Nephron progenitor cell (in vitro differentiated cells): ENCODE measurements at regions not wholly inside any gene's neighbourhood (a gene's known extent, or its start where the extent isn't known, plus 50 kb on each side); places are given as distances from the start of the nearest gene placed in this dataset.

ENCODE experiments used
- DNase-seq: peaks from one replicate; pipeline ENCODE4 v3.0.0; 2021
- H3K27ac Mint-ChIP-seq: 2 replicates; pipeline ENCODE4 v1.8.0; 2021; ENCODE audit warnings: mild to moderate bottlenecking, moderate library complexity, mixed read lengths
- H3K27me3 Mint-ChIP-seq: 2 replicates; pipeline ENCODE4 v1.8.0; 2021; ENCODE audit warnings: mild to moderate bottlenecking, low read depth, mixed read lengths; ENCODE audit not compliant: poor library complexity
- H3K36me3 Mint-ChIP-seq: 2 replicates; pipeline ENCODE4 v1.8.0; 2021; ENCODE audit warnings: low read depth, mixed read lengths
- H3K4me1 Mint-ChIP-seq: 2 replicates; pipeline ENCODE4 v1.8.0; 2021; ENCODE audit warnings: mixed read lengths
- H3K4me3 Mint-ChIP-seq: 2 replicates; pipeline ENCODE4 v1.8.0; 2021; ENCODE audit warnings: mild to moderate bottlenecking, moderate library complexity, mixed read lengths
- H3K9me3 Mint-ChIP-seq: 2 replicates; pipeline ENCODE4 v1.8.0; 2021; ENCODE audit warnings: mild to moderate bottlenecking, moderate library complexity, mixed read lengths
- TF ChIP-seq, protein P1 (sequence below): fragments of 200-600 bp; sonication (generic); IDR thresholded peaks from 2 replicates; pipeline ENCODE4 v1.5.0; 2021; ENCODE audit warnings: antibody characterized with exemption

DNA sequence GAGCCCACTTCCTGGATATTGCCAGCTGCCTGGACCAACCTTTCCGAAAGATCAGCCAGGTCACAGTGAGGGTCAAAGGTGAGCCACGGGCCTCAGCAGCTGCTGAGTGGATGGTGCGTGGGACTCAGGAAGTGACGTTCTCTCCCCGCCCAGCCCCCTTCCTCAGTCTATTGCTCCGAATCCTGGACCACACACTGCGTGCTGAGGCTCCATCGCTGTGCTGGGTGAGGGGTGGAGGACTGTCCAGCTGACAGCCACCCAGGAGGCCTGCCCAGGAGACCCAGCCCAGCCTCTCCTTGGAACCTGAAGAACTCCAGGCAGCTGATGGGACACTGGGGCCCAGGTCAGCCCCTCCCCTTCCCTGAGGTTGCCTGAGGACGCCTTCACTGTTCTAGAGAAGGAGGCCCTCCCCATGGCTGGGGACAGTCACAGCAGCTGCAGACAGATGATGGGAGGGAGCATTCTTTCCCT, 94.4 kb upstream of the CD93 start:
- Mint-ChIP-seq H3K27me3 (peaks cover 17% of the 10 kb centered on the region), H3K9me3 (peaks cover 38% of the 10 kb centered on the region), H3K27ac (peak overlapping the region; percentile 78), H3K4me1 (peaks cover 11% of the 10 kb centered on the region), H3K36me3 (no peaks in the 10 kb centered on the region), H3K4me3 (no peak overlapping the region)
- peak; percentile 37 for DNase-seq
- TF ChIP-seq, protein P1, sequence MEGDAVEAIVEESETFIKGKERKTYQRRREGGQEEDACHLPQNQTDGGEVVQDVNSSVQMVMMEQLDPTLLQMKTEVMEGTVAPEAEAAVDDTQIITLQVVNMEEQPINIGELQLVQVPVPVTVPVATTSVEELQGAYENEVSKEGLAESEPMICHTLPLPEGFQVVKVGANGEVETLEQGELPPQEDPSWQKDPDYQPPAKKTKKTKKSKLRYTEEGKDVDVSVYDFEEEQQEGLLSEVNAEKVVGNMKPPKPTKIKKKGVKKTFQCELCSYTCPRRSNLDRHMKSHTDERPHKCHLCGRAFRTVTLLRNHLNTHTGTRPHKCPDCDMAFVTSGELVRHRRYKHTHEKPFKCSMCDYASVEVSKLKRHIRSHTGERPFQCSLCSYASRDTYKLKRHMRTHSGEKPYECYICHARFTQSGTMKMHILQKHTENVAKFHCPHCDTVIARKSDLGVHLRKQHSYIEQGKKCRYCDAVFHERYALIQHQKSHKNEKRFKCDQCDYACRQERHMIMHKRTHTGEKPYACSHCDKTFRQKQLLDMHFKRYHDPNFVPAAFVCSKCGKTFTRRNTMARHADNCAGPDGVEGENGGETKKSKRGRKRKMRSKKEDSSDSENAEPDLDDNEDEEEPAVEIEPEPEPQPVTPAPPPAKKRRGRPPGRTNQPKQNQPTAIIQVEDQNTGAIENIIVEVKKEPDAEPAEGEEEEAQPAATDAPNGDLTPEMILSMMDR = no peak

DNA sequence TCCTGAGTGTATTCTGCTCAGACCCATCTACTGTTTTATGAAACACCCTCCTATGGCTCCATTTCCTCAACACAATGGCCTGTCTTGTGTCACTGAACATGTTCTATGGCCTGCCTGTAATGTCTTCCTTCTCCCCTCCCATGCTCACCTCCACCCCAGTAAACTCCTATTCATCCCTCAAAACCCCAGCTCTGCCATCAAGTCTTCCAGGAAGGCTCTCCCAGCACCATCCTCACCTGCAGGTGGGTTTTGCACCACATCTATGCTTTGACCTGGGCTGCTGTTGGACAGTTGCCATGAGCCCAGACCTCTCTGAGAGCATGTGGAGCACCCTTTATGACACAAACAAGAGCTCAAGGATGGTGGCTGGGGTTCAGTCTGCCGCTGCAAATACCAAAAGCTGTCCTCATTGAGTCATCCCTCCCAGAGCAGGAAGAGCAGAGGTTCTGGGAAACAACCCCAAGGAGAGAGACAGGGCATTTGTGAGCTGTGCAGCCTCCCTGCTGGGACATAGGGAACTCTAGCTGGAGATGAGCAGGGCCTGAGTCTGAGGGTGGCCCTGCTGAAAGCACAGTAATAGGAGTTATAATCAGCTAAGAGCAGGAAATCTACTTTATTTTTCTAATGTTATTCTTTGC, 93.8 kb upstream of the CD93 start:
- Mint-ChIP-seq H3K4me1 (peaks cover 11% of the 10 kb centered on the region), H3K9me3 (peaks cover 36% of the 10 kb centered on the region), H3K27me3 (peaks cover 17% of the 10 kb centered on the region), H3K27ac (peak overlapping the region; percentile 78), H3K4me3 (no peak overlapping the region), H3K36me3 (no peaks in the 10 kb centered on the region)
- DNase-seq = no peak
- TF ChIP-seq, protein P1 = no peak

DNA sequence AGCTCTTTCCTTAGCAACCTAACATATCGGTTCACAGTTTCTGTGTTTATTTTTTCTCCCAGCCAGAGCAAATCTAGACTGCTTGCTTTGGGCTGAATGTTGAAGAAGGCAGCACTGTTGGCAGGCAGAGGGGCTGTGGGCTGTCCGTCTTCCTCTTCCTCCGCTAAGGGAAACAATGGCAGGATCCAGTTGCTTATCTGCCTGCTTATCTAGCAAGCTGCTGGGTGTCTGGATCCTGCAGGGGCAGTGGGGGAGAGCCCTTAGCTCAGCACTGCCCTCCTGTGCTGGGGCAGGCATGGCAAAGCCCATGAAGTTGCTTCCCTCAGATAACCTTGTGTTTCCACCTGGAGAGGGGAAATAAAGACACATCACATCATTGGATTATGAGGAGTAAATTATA, 92.7 kb upstream of the CD93 start:
- Mint-ChIP-seq H3K9me3 (peaks cover 35% of the 10 kb centered on the region), H3K27ac (no peak overlapping the region), H3K4me1 (peaks cover 11% of the 10 kb centered on the region), H3K27me3 (peaks cover 24% of the 10 kb centered on the region), H3K36me3 (no peaks in the 10 kb centered on the region), H3K4me3 (no peak overlapping the region)
- no peak for DNase-seq
- TF ChIP-seq, protein P1 = no peak

DNA sequence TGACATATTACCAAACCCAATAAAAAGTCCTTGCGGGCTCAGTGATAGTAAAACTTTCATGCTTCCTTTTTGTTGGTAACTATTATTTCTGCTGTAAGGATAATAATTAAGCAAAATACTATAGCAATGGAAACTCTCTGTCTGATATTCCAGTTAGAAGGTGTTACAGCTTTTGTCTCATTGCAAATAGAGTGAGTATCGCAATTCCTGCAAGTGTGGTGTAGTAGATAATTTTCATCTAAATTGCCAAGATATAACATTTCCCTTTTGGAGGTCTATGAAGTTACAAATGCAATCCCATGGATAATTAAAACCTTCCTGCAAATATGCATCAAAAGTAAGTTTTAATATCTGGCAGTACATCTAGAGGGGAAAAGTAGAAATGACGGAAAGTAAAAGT, 88.7 kb upstream of the CD93 start:
- no peak for DNase-seq
- TF ChIP-seq, protein P1 = no peak
- Mint-ChIP-seq H3K4me1 (peaks cover 1% of the 10 kb centered on the region), H3K27ac (no peak overlapping the region), H3K27me3 (peaks cover 34% of the 10 kb centered on the region), H3K4me3 (no peak overlapping the region), H3K36me3 (no peaks in the 10 kb centered on the region), H3K9me3 (peaks cover 20% of the 10 kb centered on the region)

DNA sequence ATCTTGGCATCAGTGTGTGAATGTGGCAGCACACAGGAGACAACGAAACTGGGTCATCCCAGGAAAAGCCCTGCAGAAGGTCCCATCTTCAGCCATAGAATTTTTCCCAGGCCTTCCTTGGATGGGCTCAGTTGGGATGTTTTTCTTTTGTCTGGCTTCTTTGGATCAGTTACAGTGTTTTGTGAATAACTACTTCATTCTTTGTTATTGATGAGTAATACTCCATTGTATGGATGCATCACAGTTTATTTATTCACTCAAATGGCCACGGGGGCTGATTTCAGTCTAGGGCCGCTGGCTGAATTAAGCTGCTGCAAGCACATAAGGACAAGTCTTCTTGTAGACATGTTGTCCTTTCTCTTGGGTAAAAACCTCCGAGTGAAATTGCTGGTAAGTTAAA, 81.3 kb upstream of the CD93 start:
- H3K36me3 Mint-ChIP-seq = no peaks in the 10 kb centered on the region
- H3K4me3 Mint-ChIP-seq = no peak overlapping the region

DNA sequence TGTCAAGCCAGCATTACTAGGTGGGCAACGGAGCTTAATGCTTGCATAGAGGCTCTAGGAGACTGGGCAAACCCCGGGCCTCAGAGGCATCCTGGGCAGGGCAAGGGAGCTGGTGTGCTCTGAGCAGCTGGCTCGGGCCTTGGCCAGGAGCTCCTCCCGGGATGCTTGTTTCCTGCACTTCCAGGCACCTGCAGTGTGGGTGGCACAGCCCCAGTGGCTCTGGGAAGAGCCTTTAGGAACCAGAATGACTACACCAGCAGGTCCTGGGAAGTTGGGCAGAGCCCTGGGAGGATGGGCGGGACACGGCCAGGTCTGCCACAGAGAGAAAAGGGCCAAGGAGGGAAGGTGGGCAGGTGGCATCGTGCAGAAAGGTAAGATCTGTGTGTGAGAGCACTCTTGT, 80.4 kb upstream of the CD93 start:
- Mint-ChIP-seq H3K4me3 (no peak overlapping the region), H3K27me3 (peaks cover 7% of the 10 kb centered on the region), H3K9me3 (no peaks in the 10 kb centered on the region), H3K27ac (no peak overlapping the region), H3K4me1 (peaks cover 18% of the 10 kb centered on the region), H3K36me3 (no peaks in the 10 kb centered on the region)
- TF ChIP-seq, protein P1 = no peak
- DNase-seq = no peak

More for the DNA sequence above, 81.3 kb upstream of the CD93 start:
- DNase-seq = no peak
- Mint-ChIP-seq H3K27ac (no peak overlapping the region), H3K27me3 (peaks cover 11% of the 10 kb centered on the region), H3K4me1 (peaks cover 18% of the 10 kb centered on the region), H3K9me3 (no peaks in the 10 kb centered on the region)
- TF ChIP-seq, protein P1 = no peak
